Naive B cell (primary cell): ENCODE measurements at regions not wholly inside any gene's neighbourhood (a gene's known extent, or its start where the extent isn't known, plus 50 kb on each side); places are given as distances from the start of the nearest gene placed in this dataset.
"Not testable (repeated sequence)": the region's sequence is repeated elsewhere in the genome, so short reads cannot be mapped to it uniquely, and the experiment has no call there.

Experiments used
- ATAC-seq, 2 donors: fragments of 150-1000 bp; cut with Tn5 transposase; 2 replicates each; pipeline ENCODE4 v1.10.0; 2021; ENCODE audit warnings: low read depth in 2 of 2, mild to moderate bottlenecking in 2 of 2, moderate library complexity in 2 of 2
- DNase-seq: peaks from one replicate; pipeline ENCODE4 v3.0.0; 2022
- H3K27ac Mint-ChIP-seq, 6 donors: one replicate each; pipeline ENCODE4 v1.8.0; 2020 to 2022; ENCODE audit warnings: mild to moderate bottlenecking in 6 of 6, mixed read lengths in 6 of 6, moderate library complexity in 5 of 6, inconsistent platforms in 2 of 6
- H3K27me3 Mint-ChIP-seq, 3 donors: one replicate each; pipeline ENCODE4 v1.8.0; 2021 to 2022; ENCODE audit warnings: mixed read lengths in 3 of 3, mild to moderate bottlenecking in 1 of 3
- H3K36me3 Mint-ChIP-seq, 2 donors: one replicate each; pipeline ENCODE4 v1.8.0; 2020 to 2022; ENCODE audit warnings: mixed read lengths in 2 of 2, inconsistent platforms in 1 of 2, mild to moderate bottlenecking in 1 of 2
- H3K4me1 Mint-ChIP-seq, 3 donors: one replicate each; pipeline ENCODE4 v1.8.0; 2020 to 2022; ENCODE audit warnings: mixed read lengths in 3 of 3, inconsistent platforms in 1 of 3, mild to moderate bottlenecking in 1 of 3, moderate library complexity in 1 of 3
- H3K4me3 Mint-ChIP-seq, 8 donors: one replicate each; pipeline ENCODE4 v1.8.0; 2020 to 2022; ENCODE audit warnings: mild to moderate bottlenecking in 8 of 8, mixed read lengths in 8 of 8, moderate library complexity in 8 of 8, inconsistent platforms in 2 of 8
- H3K9me3 Mint-ChIP-seq, 7 donors: one replicate each; pipeline ENCODE4 v1.8.0; 2020 to 2022; ENCODE audit warnings: mixed read lengths in 7 of 7, mild to moderate bottlenecking in 5 of 7, inconsistent platforms in 2 of 7, moderate library complexity in 1 of 7

GRCh38 chr10:34904191-34904590, 89.1 kb upstream of the PARD3 start:
- DNase-seq (no peak), ATAC-seq (no peak)
- Mint-ChIP-seq H3K27me3 (peaks cover 0 to 4% (median 0%) of the 10 kb centered on the region in 3 donors), H3K9me3 (peaks cover 0 to 1% (median 0%) of the 10 kb centered on the region in 7 donors), H3K4me3 (no peak overlapping the region), H3K36me3 (no peaks in the 10 kb centered on the region), H3K4me1 (no peaks in the 10 kb centered on the region), H3K27ac (peak overlapping the region in 1 of 6 donors; percentile 24)

GRCh38 chr10:34899161-34899560, 84.1 kb upstream of the PARD3 start:
- no peaks in the 10 kb centered on the region for H3K4me1 Mint-ChIP-seq
- DNase-seq (no peak), ATAC-seq (no peak)
- peaks cover 0 to 7% (median 2%) of the 10 kb centered on the region in 7 donors for H3K9me3 Mint-ChIP-seq
- no peak overlapping the region for H3K27ac Mint-ChIP-seq
- no peak overlapping the region for H3K4me3 Mint-ChIP-seq
- peaks cover 0 to 6% (median 5%) of the 10 kb centered on the region in 3 donors for H3K27me3 Mint-ChIP-seq
- H3K36me3 Mint-ChIP-seq, result no peaks in the 10 kb centered on the region

- H3K27me3 Mint-ChIP-seq, result peaks cover 0 to 6% (median 5%) of the 10 kb centered on the region in 3 donors
- no peak for ATAC-seq
- no peak for DNase-seq
- H3K9me3 Mint-ChIP-seq, result peaks cover 0 to 7% (median 2%) of the 10 kb centered on the region in 7 donors
- H3K27ac Mint-ChIP-seq, result no peak overlapping the region
- H3K36me3 Mint-ChIP-seq, result no peaks in the 10 kb centered on the region
- no peaks in the 10 kb centered on the region for H3K4me1 Mint-ChIP-seq
- H3K4me3 Mint-ChIP-seq, result no peak overlapping the region
These were observed 80.9 kb upstream of the PARD3 start for GRCh38 chr10:34895977-34896376.

GRCh38 chr10:34895046-34895445, 80.0 kb upstream of the PARD3 start:
- H3K4me1 Mint-ChIP-seq, H3K4me3 Mint-ChIP-seq, H3K36me3 Mint-ChIP-seq, H3K27me3 Mint-ChIP-seq, ATAC-seq, H3K27ac Mint-ChIP-seq, H3K9me3 Mint-ChIP-seq, DNase-seq: not testable (repeated sequence)

- H3K27ac Mint-ChIP-seq, DNase-seq, H3K36me3 Mint-ChIP-seq, H3K4me3 Mint-ChIP-seq, H3K4me1 Mint-ChIP-seq, ATAC-seq, H3K27me3 Mint-ChIP-seq, H3K9me3 Mint-ChIP-seq: not testable (repeated sequence)
These were observed 77.4 kb upstream of the PARD3 start for GRCh38 chr10:34892521-34892920.

- Mint-ChIP-seq H3K27ac (peak overlapping the region in 1 of 6 donors; percentile 43), H3K4me3 (no peak overlapping the region), H3K9me3 (no peaks in the 10 kb centered on the region), H3K36me3 (no peaks in the 10 kb centered on the region), H3K4me1 (no peaks in the 10 kb centered on the region), H3K27me3 (peaks cover 0 to 6% (median 0%) of the 10 kb centered on the region in 3 donors)
- DNase-seq, result no peak
- ATAC-seq, result no peak
These were observed 75.8 kb upstream of the PARD3 start for GRCh38 chr10:34890939-34891338.

- ATAC-seq (no peak), DNase-seq (no peak)
- peak overlapping the region in 1 of 8 donors; percentile 47 for H3K4me3 Mint-ChIP-seq
- H3K36me3 Mint-ChIP-seq, result no peaks in the 10 kb centered on the region
- H3K9me3 Mint-ChIP-seq, result no peaks in the 10 kb centered on the region
- H3K4me1 Mint-ChIP-seq, result no peaks in the 10 kb centered on the region
- peaks cover 0 to 6% (median 0%) of the 10 kb centered on the region in 3 donors for H3K27me3 Mint-ChIP-seq
- H3K27ac Mint-ChIP-seq, result peak overlapping the region in 2 of 6 donors; percentile 3 to 39
These were observed 74.1 kb upstream of the PARD3 start for GRCh38 chr10:34889004-34889869.

- ATAC-seq, result no peak
- Mint-ChIP-seq H3K36me3 (no peaks in the 10 kb centered on the region), H3K27me3 (peaks cover 0 to 6% (median 0%) of the 10 kb centered on the region in 3 donors), H3K27ac (no peak overlapping the region), H3K4me1 (no peaks in the 10 kb centered on the region), H3K4me3 (no peak overlapping the region), H3K9me3 (no peaks in the 10 kb centered on the region)
- DNase-seq, result no peak
These were observed 72.0 kb upstream of the PARD3 start for GRCh38 chr10:34886906-34887642.

GRCh38 chr10:34885898-34886297, 70.8 kb upstream of the PARD3 start:
- H3K36me3 Mint-ChIP-seq, result no peaks in the 10 kb centered on the region
- H3K4me3 Mint-ChIP-seq, result no peak overlapping the region
- no peak for ATAC-seq
- H3K4me1 Mint-ChIP-seq, result no peaks in the 10 kb centered on the region
- no peak for DNase-seq
- H3K27me3 Mint-ChIP-seq, result peaks cover 0 to 6% (median 0%) of the 10 kb centered on the region in 3 donors
- peaks cover 0 to 2% (median 0%) of the 10 kb centered on the region in 7 donors for H3K9me3 Mint-ChIP-seq
- no peak overlapping the region for H3K27ac Mint-ChIP-seq

- no peaks in the 10 kb centered on the region for H3K4me1 Mint-ChIP-seq
- no peak for ATAC-seq
- peak overlapping the region in 1 of 8 donors; percentile 47 for H3K4me3 Mint-ChIP-seq
- no peak for DNase-seq
- peaks cover 0 to 3% (median 0%) of the 10 kb centered on the region in 7 donors for H3K9me3 Mint-ChIP-seq
- H3K27ac Mint-ChIP-seq, result peak overlapping the region in 1 of 6 donors; percentile 58
- H3K36me3 Mint-ChIP-seq, result no peaks in the 10 kb centered on the region
- peaks cover 0 to 6% (median 0%) of the 10 kb centered on the region in 3 donors for H3K27me3 Mint-ChIP-seq
These were observed 69.9 kb upstream of the PARD3 start for GRCh38 chr10:34885011-34885410.

- no peak for DNase-seq
- Mint-ChIP-seq H3K4me3 (no peak overlapping the region), H3K27ac (no peak overlapping the region), H3K4me1 (no peaks in the 10 kb centered on the region), H3K9me3 (peaks cover 0 to 3% (median 0%) of the 10 kb centered on the region in 7 donors), H3K36me3 (no peaks in the 10 kb centered on the region), H3K27me3 (peaks cover 0 to 6% (median 0%) of the 10 kb centered on the region in 3 donors)
- ATAC-seq, result no peak
These were observed 69.3 kb upstream of the PARD3 start for GRCh38 chr10:34884272-34884952.

- Mint-ChIP-seq H3K9me3 (peaks cover 0 to 3% (median 0%) of the 10 kb centered on the region in 7 donors), H3K36me3 (no peaks in the 10 kb centered on the region), H3K27me3 (peaks cover 0 to 7% (median 0%) of the 10 kb centered on the region in 3 donors), H3K27ac (no peak overlapping the region), H3K4me3 (no peak overlapping the region), H3K4me1 (no peaks in the 10 kb centered on the region)
- DNase-seq (no peak), ATAC-seq (no peak)
These were observed 65.7 kb upstream of the PARD3 start for GRCh38 chr10:34880817-34881216.

GRCh38 chr10:34878651-34879050, 63.6 kb upstream of the PARD3 start:
- not testable (repeated sequence) for ATAC-seq, H3K9me3 Mint-ChIP-seq, H3K36me3 Mint-ChIP-seq, DNase-seq, H3K4me1 Mint-ChIP-seq, H3K27me3 Mint-ChIP-seq, H3K27ac Mint-ChIP-seq, H3K4me3 Mint-ChIP-seq
